ENCODE measurements at regions not wholly inside any gene's neighbourhood (a gene's known extent, or its start where the extent isn't known, plus 50 kb on each side); places are given as distances from the start of the nearest gene placed in this dataset.

DNA sequence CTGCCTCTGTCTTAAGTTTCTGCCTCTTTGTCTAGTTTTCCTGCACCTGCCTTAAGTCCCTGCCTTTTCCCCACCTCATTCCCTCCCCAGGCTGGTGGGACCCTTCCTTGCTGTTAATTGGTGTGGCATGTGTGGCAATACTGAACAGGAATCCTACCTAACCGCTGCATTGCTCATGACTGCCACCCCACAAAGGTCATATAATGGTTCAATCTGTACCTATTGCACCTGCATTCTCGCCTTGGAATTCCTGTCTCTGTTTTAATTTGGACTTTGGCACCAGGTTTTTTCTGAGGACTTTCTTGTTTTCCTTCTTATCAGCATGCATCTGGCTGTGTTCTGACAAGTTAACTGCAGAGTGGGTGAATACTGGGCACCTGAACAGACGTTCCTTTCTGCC, 966.2 kb upstream of the TMEM132C start:
- H3K9me3 ChIP-seq (ENCODE audit: control insufficient read depth, low read depth, low read length), result no peaks in the 10 kb centered on the region
- no peaks in the 10 kb centered on the region for H3K79me2 ChIP-seq (ENCODE audit: insufficient read depth, low read length)
- H2AK5ac ChIP-seq (ENCODE audit: insufficient read length, low read length), result no peak overlapping the region
- H3T11ph ChIP-seq (ENCODE audit: low read length), result no peak overlapping the region
- no peak overlapping the region for H2BK15ac ChIP-seq (ENCODE audit: low read depth, low read length)
- Mint-ChIP-seq H3K27ac (no peak overlapping the region), H3K36me3 (ENCODE audit: insufficient read depth in 1 of 3, low read depth in 3 of 3) (peaks cover 0 to 8% (median 5%) of the 10 kb centered on the region in 3 experiments; a peak in 5 of 7 replicates), H3K9me3 (peaks cover 11 to 17% of the 10 kb centered on the region in 2 experiments), H3K27me3 (ENCODE audit: low read depth) (peaks cover 22% of the 10 kb centered on the region), H3K4me1 (no peaks in the 10 kb centered on the region), H3K4me3 (no peak overlapping the region)
- H3K27me3 ChIP-seq (ENCODE audit: insufficient read depth, low read length), result no peaks in the 10 kb centered on the region
- H3K79me1 ChIP-seq (ENCODE audit: insufficient read depth, low read depth, low read length, poor library complexity, severe bottlenecking), result no peaks in the 10 kb centered on the region
- H3K27ac ChIP-seq (ENCODE audit: insufficient read length, low read depth, low read length), result no peak overlapping the region
- H4K8ac ChIP-seq (replicated peaks; ENCODE audit: insufficient read length, low read depth, low read length), result no peak overlapping the region
- H3K9ac ChIP-seq (ENCODE audit: extremely low read depth, insufficient read length, low read length), result no peak overlapping the region
- no peak overlapping the region for H3K14ac ChIP-seq (ENCODE audit: insufficient read depth, low read length)
- DNase-seq, result no peak
- H4K91ac ChIP-seq (ENCODE audit: insufficient read length, low read depth, low read length), result no peak overlapping the region
- no CpG with 5 or more reads among the region's 3 CpGs for WGBS (ENCODE audit: extremely low coverage, insufficient read length, low lambda C conversion rate)
- H2AFZ ChIP-seq (ENCODE audit: low read length), result no peak overlapping the region
- no peaks in the 10 kb centered on the region for H4K20me1 ChIP-seq (ENCODE audit: control insufficient read depth, insufficient read depth, insufficient read length)
- H3K18ac ChIP-seq (ENCODE audit: insufficient read length, low read depth, low read length), result no peak overlapping the region
- H3K23ac ChIP-seq (ENCODE audit: insufficient read length, low read depth, low read length), result no peak overlapping the region
- H4K5ac ChIP-seq (ENCODE audit: insufficient read length, low read depth, low read length), result no peak overlapping the region
- TF ChIP-seq, protein P1, sequence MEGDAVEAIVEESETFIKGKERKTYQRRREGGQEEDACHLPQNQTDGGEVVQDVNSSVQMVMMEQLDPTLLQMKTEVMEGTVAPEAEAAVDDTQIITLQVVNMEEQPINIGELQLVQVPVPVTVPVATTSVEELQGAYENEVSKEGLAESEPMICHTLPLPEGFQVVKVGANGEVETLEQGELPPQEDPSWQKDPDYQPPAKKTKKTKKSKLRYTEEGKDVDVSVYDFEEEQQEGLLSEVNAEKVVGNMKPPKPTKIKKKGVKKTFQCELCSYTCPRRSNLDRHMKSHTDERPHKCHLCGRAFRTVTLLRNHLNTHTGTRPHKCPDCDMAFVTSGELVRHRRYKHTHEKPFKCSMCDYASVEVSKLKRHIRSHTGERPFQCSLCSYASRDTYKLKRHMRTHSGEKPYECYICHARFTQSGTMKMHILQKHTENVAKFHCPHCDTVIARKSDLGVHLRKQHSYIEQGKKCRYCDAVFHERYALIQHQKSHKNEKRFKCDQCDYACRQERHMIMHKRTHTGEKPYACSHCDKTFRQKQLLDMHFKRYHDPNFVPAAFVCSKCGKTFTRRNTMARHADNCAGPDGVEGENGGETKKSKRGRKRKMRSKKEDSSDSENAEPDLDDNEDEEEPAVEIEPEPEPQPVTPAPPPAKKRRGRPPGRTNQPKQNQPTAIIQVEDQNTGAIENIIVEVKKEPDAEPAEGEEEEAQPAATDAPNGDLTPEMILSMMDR (conservative IDR thresholded peaks at IDR 0.05), result no peak
- H2BK120ac ChIP-seq (ENCODE audit: low read depth, low read length, poor library complexity, severe bottlenecking), result no peak overlapping the region
- H3K23me2 ChIP-seq (ENCODE audit: insufficient read length, low read depth, low read length, poor library complexity, severe bottlenecking), result no peaks in the 10 kb centered on the region
- no peak overlapping the region for H3K4me2 ChIP-seq (ENCODE audit: insufficient read depth, insufficient read length, low read length)
- no peak overlapping the region for H2BK20ac ChIP-seq (ENCODE audit: low read depth, low read length, poor library complexity, severe bottlenecking)
- H3K4ac ChIP-seq (ENCODE audit: low read depth, low read length), result no peak overlapping the region
- H2BK5ac ChIP-seq (ENCODE audit: insufficient read length, low read length), result no peak overlapping the region
- H3K56ac ChIP-seq (ENCODE audit: insufficient read length, low read depth, low read length), result no peak overlapping the region
- H2BK12ac ChIP-seq (ENCODE audit: insufficient read length, low read depth, low read length), result no peak overlapping the region
- no peaks in the 10 kb centered on the region for H3K4me1 ChIP-seq (ENCODE audit: insufficient read depth, low read length)

Measured in H9 (cell line).